HG03066 (cell line): ENCODE measurements at regions not wholly inside any gene's neighbourhood (a gene's known extent, or its start where the extent isn't known, plus 50 kb on each side); places are given as distances from the start of the nearest gene placed in this dataset.
"Not testable (repeated sequence)": the region's sequence is repeated elsewhere in the genome, so short reads cannot be mapped to it uniquely, and the experiment has no call there.

Source experiments
- ATAC-seq: cut with Tn5 transposase; IDR thresholded peaks from one replicate; pipeline ENCODE4 v1.9.1; 2021; ENCODE audit warnings: low read depth; ENCODE audit not compliant: unreplicated experiment

DNA sequence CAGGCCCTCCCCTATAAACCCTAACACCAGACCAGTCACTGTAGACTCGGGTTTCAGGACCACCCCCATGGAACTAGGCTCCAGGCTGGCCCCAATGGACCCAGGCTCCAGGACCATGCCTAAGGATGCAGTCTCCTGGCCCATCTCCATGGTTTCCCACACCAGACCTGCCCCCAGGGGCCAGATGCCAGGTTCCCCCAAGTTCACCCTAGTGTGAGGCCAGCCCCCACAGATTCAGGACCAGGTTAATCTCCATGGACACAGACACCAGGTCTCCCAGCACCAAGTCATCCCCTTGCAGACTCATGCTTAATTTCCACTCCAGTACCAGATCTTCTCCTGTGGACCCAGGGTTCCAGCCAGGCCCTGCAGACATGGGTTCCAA lies 103.8 kb upstream of the LANCL2 start:
- ATAC-seq, result no peak

DNA sequence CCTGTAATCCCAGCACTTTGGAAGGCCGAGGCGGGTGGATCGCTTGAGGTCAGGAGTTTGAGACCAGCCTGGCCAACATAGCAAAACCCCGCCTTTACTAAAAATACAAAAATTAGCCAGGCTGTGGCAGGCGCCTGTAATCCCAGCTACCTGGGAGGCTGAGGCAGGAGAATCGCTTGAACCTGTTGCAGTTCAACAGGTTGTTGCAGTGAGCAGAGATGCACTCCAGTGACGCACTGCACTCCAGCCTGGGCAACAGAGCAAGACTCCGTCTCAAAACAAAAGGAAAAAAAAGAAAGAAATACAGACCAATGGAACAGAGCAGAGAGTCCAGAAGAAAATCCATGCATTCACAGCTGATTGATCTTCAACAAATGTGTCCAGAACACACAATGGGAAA lies 99.8 kb upstream of the LANCL2 start:
- not testable (repeated sequence) for ATAC-seq

DNA sequence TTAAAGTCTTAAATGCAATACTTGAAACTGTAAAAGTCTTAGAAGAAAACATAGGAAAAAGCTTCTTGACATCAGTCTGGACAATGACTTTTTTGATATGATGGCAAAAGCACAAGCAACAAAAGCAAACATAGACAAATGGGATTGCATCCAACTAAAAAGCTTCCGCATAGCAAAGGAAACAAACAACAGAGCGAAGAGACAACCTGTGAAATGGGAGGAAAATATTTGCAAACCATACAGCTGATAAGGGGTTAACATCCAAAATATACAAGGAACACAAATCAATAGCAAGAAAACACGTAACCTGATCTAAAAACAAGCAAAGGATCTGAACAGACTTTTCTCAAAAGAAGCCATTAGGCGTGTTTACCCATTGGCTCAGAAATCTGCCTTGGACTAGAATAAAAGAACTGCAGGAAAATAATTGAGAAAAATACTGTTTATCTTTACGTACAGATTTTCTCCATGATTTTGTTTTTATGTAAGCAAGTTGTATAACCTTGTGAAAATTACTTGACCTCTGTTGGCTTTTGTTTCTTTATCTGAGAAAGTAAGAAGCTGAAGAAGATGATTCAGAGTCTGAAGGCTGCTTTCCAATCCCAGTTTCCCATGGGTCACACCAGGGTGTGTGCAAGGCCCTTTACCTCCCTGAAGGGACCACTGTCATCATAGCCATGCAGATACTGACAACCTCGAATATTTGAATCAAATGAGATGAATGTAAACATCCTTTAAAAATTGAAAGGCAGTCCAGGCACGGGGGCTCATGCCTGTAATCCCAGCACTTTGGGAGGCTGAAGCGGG lies 99.1 kb upstream of the LANCL2 start:
- no peak for ATAC-seq

DNA sequence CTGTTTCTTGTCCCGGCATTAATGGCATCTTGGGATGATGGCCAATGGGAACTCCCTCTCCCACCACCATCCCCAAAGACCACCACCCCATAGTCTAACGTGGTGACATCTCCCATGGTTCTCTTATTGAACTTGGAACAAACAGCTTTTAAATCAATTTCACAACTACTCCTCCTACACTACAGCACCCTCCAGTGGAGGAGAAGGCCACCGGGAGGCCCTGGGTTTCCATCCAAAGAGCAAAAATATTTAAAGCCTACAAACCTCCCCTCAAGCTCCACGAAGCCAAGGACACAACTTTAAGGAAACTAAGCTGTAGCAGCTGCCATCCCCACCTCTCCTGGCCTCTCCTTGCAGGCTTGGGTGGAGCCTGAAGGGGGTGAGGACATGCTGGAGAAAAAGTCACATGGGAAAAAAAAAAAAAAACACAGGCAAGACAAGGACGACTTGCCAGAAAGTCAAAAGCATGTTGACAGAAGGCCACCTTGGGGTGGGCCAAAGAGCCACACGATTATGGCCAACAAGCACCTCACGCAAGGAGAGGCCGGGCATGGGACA lies 94.0 kb upstream of the LANCL2 start:
- no peak for ATAC-seq

DNA sequence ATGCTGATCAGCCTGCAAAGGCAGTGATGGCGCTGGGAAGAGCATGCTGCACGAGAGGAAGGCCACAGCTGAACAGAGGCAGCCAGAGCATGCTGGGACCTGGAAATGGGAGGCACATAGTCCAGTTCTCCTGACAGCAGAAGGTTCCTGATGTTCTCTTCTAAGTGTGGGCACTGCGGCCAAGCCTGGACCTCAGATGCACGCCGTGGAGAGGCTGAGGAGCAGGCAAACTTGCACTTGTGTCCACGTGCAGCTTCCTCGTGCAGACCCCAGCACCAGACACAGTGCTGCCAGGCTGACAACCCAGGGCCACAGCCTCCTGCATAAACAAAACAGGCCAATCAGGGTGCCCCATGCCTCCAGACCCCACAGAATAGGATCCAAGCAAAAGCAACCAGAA lies 93.5 kb upstream of the LANCL2 start:
- ATAC-seq, result no peak

DNA sequence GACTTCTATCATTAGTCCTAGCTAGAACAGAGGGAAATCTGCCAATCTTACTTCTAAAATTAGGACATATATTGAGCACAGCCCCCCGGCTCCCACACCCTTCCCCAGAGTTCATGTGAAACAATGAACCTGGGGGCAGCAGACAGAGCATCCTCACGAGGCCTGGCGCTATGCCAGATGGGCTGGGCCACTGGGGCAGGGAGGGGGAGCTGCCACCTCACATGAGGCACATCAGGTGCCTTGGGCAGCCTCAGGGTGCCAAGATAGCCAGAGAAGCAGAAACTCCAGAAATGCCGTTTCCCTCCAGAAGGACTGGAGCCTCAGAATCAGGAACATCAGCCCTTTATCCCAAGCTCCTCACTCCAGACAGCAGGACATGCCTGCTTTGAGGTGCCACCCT lies 92.8 kb upstream of the LANCL2 start:
- no peak for ATAC-seq

DNA sequence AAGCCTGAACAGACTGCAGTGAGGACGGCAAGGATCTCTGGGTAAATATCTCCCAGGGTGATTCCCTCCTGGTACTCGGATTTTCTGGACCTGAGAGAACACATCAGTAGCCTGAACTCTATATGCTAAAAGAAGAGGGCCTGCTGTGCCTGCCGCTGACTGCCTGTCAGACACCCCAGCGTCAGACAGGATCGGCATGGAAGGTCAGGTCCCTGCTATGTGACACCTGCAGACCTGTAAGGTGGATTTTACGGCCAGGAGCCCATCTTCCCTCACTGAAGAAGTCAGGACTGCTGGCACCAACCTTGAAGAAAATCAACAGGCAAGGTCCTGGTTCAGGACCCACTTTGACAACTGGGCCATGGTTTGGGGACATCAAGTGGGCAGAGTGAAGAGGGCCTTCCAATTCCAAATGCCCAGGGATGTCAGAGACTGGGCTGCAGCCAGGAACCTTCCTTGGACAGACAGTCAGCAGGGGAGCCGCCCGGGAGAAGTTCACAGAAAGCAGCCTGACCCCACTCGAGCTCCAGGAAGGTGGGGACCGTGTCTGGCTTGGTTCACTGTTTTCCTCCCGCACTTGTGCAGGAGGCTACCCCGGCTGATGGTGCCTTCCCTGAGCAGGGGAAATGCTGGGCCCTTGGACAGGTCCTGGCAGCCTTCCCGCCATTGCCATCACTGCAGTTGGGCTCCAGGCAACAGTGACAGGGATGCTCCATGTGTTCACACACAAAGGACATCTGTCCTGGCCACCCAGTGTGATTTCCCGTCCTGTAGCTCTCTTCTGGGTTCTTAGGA lies 91.8 kb upstream of the LANCL2 start:
- ATAC-seq, result no peak

DNA sequence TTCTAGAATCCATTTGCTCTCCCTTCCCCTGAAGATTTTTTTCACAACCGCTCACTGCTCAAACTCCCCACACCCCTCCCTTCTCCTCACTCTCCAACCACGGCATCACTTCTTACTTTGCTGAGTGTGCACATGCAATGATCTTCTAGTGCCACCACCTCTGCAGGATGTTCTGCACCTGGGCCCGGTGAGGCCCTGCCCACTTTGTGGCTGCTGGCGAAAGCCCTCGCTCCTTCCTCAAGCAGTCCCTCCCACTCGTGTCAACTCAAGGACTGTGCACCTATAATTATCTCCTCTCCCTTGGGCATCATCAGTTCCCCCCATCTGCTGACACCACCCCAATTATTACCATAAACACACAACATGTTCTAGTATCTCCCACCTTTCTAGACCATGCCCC lies 91.0 kb upstream of the LANCL2 start:
- no peak for ATAC-seq

DNA sequence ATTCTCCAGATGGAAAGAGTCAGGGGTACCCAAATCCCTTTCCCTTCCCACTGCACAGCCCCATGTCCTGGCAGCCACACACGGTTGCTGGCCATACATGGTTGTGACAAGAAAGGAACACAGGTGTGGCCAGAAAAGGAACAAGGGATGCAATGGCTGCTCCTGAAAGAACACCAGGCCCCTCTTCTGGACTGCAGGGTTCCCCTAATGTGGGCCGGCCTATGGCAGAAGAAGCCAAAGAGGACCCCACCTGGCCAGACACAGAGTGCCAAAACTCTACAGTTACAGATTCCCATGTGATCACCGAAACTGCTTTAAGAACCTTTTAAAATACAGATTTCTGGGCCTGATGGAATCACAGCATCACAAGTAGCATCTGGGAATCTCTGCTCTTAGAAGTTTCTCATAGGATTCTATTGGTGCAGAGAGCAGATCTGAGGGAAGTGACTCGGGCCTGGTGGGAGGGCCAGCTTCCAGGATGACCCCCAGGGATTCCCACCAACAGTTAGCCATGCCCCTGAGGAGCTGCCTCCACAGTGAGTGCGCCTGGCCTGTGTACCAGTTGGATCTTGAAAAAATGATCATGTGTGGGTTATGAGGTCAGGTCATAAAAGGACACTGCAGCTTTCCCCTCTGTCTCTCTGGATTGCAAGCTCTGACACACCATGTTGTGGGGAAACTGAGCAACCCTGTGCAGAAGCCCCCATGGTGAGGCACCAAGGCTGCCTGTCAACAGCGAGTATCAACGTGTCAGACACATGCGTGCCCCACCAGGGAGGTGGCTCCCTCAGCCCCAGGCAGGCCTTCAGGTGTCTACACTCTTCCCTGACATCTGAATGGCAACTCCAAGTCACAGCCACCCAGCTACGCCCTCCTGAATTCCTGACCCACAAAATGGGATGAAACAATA lies 89.6 kb upstream of the LANCL2 start:
- ATAC-seq, result no peak

DNA sequence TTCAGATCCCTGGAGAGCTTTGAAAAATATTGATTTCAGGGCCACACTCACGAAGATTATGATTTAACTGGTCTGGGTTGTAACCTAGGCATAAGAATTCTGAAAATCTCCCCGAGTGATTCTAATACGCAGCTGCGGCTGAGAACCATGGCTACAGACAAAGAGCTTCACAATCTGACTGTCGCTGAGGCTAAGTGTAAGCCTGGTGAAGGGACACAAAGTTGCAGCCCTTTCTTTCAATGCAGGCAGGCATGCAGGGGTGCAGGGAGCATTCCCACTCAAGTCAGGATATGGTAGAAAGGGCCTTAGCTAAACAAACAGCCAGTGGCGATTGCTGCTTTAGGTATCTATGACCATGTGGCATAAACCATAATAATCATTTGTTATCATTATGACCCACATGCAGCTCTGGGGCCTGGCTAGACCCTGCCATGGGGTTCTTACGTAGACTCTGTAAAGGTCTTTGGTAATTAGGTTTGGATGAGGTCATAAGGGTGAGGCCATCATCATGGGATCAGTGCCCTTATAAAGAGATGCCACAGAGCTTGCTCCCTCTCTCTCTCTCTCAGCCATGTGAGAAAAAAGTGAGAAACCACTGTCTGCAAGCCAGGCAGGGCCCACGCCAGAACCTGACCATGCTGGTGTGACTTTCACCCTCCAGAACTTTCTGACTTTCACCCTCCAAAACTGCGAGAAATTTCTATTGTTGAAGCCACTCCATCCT lies 88.4 kb upstream of the LANCL2 start:
- no peak for ATAC-seq

DNA sequence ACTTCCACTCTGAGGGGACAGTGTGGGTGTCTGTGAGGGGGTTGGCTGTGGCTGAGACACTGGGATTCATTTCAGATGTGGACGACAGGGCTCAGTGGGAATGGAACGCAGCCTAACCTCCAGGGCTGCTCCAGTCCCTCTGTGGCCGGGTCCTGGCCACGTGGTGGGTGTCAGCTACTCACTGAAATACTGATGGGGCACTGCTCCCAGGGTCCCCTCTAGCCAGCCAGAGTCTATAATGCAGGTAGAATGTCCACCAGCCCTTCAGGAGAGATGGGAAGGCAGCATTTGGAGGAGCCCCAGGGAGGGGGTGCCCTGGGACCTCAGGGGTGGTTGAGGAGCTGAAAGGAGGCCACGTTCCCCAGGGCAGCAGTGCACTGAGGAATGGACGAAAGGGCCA lies 87.2 kb upstream of the LANCL2 start:
- ATAC-seq, result no peak

DNA sequence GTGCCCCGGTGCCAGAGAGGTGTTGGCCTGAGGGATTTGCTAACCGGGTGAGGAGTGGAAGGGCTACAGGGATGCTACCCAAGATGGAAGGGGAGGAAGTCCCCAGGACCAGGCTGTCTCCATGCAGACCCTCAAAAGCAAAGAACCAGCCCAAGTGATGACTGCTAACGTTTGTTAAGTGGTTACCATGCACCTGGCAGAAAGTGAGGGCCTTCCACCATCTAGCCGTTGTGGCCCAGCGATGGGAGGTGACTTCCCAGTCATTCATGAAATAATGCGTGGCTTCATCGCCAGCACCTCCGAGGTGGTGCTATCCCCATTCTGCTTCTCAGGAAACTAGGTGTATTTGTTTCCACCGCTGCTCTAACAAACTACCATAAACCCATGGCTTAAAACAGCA lies 86.8 kb upstream of the LANCL2 start:
- ATAC-seq, result no peak

DNA sequence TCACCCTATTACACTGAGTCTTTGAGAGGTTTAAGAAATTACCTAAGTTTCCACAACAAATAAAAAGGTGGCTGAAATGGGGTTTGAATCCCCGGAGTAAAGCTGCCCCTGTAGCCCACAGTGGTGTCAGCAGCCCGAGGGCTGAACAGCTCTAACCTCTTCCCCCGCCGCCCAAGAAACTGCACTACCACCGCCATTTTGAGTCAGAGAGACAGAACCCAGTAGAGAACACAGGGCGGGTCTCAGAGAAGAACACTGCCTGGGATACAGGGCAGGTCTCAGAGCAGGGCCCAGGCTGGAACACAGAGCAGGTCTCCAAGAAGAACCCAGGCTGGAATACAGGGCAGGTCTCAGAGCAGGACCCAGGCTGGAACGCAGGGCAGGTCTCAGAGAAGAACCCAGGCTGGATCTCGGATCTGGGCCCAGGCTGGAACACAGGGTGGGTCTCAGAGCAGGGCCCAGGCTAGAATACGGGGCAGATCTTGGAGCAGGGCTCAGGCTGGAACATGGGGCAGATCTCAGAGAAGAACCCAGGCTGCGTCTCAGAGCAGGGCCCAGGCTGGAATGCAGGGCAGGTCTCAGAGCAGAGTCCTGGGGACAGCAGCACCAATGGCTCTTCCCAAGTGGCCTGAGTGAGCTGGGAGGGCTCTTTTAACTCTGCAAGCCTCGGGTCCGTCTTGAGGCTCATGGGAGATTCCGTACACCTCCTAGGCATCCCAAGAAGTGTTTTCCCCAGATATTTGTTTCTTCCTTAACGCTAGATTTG lies 85.9 kb upstream of the LANCL2 start:
- ATAC-seq, result no peak

DNA sequence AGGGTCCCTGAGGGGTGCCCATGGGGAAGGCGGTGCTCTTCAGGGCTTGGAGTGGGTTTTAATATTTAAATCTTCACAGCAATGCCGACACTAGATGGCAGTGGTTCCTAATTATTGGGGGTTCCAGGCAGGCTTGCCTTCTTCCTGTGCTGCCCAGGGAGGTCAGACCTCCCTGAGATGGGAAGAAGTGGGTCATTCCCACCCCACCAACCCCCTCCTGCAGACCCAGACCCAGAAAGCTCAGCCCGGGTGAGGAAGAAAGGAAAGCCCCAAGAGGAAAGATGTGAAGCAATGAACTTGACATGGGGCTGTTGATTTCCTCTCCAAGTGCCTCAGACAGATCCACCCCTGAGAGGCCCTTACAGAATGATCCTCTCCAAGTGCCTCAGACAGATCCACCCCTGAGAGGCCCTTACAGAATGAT lies 85.1 kb upstream of the LANCL2 start:
- ATAC-seq, result peak; percentile 94

DNA sequence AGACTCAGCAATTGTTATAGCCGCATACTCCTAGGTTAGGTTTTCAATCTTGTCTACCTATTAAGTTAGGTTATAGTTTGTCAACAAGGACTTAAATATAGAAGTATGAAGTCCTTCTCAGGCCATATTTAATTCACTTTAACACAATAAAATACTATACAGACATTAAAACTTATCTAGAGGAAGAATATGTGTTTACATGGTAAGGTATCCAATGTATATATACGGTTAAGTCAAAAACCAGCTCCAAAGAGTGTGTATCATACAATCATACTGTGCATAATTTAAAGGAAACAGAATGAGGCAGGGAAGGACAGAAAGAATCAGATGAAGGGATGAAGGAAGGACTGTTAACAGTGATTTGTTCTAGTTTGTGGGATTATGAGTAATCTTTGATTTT lies 79.5 kb upstream of the LANCL2 start:
- no peak for ATAC-seq

DNA sequence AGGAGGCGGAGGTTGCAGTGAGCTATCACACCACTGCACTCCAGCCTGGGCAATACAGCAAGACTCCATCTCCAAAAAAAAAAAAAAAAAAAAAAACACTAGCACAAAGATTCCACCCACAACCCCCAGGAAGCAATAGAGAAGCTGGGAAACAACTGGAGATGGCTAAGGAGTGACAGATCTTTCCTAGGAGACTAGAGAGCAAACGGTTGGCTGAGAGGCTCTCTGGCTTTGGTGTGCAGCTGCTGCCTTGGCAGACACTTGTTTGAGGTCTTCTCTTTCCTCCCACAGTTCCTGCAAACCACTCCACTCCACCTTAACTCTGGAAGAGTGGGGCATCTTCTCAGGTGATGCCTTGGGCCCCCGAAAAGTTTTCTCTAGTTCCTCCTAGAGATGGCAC lies 78.5 kb upstream of the LANCL2 start:
- ATAC-seq, result no peak

DNA sequence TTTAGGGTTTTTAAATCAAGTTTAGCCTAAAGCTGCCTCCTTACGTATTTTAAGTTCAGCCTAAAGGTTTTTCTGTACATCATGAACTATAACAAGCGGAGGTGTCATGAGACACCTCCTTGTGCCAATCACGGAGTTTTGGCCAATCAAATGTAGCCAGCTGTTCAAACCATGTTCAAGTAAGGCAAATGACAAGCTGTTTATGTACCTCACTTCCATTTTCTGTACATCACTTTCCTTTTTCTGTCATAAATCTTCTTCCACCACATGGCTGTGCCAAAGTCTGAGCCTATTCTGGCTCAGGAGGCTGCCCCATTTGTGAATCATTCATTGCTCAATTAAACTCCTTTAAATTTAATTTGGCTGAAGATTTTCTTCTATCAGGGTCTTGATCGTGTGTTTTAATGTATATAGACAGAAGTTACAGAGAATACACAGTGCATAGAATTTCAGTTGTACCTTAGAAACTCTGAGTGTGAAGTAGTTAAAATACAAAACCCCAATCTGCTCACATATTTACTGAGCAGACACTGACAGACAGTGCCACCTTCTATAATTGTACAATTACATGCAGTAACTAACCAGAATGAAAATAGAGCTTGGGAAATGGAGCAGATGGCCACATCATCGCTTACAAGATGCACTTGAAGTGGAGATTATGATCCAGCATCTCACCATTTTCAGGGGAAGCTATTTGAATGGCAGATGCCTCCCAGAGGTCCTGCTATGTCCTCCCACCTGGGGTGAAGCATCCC lies 76.9 kb upstream of the LANCL2 start:
- ATAC-seq, result no peak

DNA sequence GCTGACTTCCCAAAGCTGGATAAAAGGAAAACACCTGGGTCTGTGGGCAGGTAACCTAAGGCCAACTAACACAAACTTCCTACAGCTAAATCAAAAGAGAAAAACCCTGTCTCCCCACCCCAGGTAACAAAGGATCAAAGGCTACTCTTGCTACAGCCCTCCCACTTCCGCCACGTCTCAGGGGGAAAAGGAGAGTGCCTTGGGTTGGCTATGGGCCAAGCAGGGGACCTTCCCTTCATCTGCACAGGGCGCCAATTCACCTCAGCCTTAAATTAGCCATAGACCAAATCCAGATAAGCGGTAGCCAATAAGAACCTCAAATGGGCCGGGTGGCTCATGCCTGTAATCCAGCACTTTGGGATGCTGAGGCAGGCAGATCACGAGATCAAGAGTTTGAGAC lies 69.1 kb upstream of the LANCL2 start:
- no peak for ATAC-seq
